ENCODE measurements at regions not wholly inside any gene's neighbourhood (a gene's known extent, or its start where the extent isn't known, plus 50 kb on each side); places are given as distances from the start of the nearest gene placed in this dataset.
"Not testable (repeated sequence)": the region's sequence is repeated elsewhere in the genome, so short reads cannot be mapped to it uniquely, and the experiment has no call there.

- H3K4me1 ChIP-seq (ENCODE audit: control insufficient read depth, insufficient read depth, low read length); H3K4me3 ChIP-seq; FAIRE-seq; RAD21 ChIA-PET (ENCODE audit: unreplicated experiment); SMC1A ChIA-PET (ENCODE audit: uncharacterized antibody, unreplicated experiment); H2AFZ ChIP-seq (ENCODE audit: control insufficient read depth, low read depth, low read length); H3K9me3 ChIP-seq (replicated peaks; ENCODE audit: control insufficient read depth, insufficient read depth, low read length); POLR2A ChIA-PET; CTCF ChIA-PET; H3K27ac ChIP-seq (ENCODE audit: control insufficient read depth, insufficient read depth); ATAC-seq; H3K79me2 ChIP-seq (ENCODE audit: control insufficient read depth, insufficient read depth, low read length); intact Hi-C loops (cut with micrococcal nuclease; ENCODE audit: unreplicated experiment); BruUV-seq (replicated peaks); H3K36me3 ChIP-seq (ENCODE audit: control insufficient read depth in 2 of 2, insufficient read depth in 2 of 2, low read length in 1 of 2); H3K9ac ChIP-seq (ENCODE audit: control insufficient read depth, insufficient read depth, low read length); H4K20me1 ChIP-seq (ENCODE audit: control insufficient read depth, insufficient read depth); H3K27me3 ChIP-seq (replicated peaks in 1 of 2; ENCODE audit: control insufficient read depth in 2 of 2, insufficient read depth in 2 of 2, low read length in 1 of 2); DNase-seq (ENCODE audit: low read depth, low spot score); H3K4me2 ChIP-seq (ENCODE audit: control insufficient read depth, insufficient read depth); in situ Hi-C loops (cut with MboI): not testable (repeated sequence)
- WGBS (ENCODE audit: insufficient coverage, insufficient replicate concordance, low lambda C conversion rate, missing lambda C conversion rate) = 100% methylated on average over 1 of the region's 23 CpGs
Observed at GRCh38 chr12:95379481-95379880, 94.5 kb upstream of the METAP2 start.

GRCh38 chr12:95380334-95380733 lies 93.6 kb upstream of the METAP2 start:
- ATAC-seq; CTCF ChIA-PET; H3K27me3 ChIP-seq (replicated peaks in 1 of 2; ENCODE audit: control insufficient read depth in 2 of 2, insufficient read depth in 2 of 2, low read length in 1 of 2); intact Hi-C loops (cut with micrococcal nuclease; ENCODE audit: unreplicated experiment); H3K9ac ChIP-seq (ENCODE audit: control insufficient read depth, insufficient read depth, low read length); H3K36me3 ChIP-seq (ENCODE audit: control insufficient read depth in 2 of 2, insufficient read depth in 2 of 2, low read length in 1 of 2); RAD21 ChIA-PET (ENCODE audit: unreplicated experiment); H3K4me1 ChIP-seq (ENCODE audit: control insufficient read depth, insufficient read depth, low read length); BruUV-seq (replicated peaks); H3K4me2 ChIP-seq (ENCODE audit: control insufficient read depth, insufficient read depth); H3K79me2 ChIP-seq (ENCODE audit: control insufficient read depth, insufficient read depth, low read length); H3K27ac ChIP-seq (ENCODE audit: control insufficient read depth, insufficient read depth); FAIRE-seq; H4K20me1 ChIP-seq (ENCODE audit: control insufficient read depth, insufficient read depth); in situ Hi-C loops (cut with MboI); POLR2A ChIA-PET; H3K4me3 ChIP-seq; H2AFZ ChIP-seq (ENCODE audit: control insufficient read depth, low read depth, low read length); H3K9me3 ChIP-seq (replicated peaks; ENCODE audit: control insufficient read depth, insufficient read depth, low read length); DNase-seq (ENCODE audit: low read depth, low spot score): not testable (repeated sequence)
- 71% methylated on average over 14 of the region's 14 CpGs for WGBS (ENCODE audit: insufficient coverage, insufficient replicate concordance, low lambda C conversion rate, missing lambda C conversion rate)
- SMC1A ChIA-PET (ENCODE audit: uncharacterized antibody, unreplicated experiment) = interaction anchor here (1.2 kb wide), 1 partner anchor 29 kb away, joined by 3 read pairs; no protein-coding TSS in a partner anchor

All from GM12878 (cell line).